ENCODE measurements at regions not wholly inside any gene's neighbourhood (a gene's known extent, or its start where the extent isn't known, plus 50 kb on each side); places are given as distances from the start of the nearest gene placed in this dataset.
"Not testable (repeated sequence)": the region's sequence is repeated elsewhere in the genome, so short reads cannot be mapped to it uniquely, and the experiment has no call there.

DNA sequence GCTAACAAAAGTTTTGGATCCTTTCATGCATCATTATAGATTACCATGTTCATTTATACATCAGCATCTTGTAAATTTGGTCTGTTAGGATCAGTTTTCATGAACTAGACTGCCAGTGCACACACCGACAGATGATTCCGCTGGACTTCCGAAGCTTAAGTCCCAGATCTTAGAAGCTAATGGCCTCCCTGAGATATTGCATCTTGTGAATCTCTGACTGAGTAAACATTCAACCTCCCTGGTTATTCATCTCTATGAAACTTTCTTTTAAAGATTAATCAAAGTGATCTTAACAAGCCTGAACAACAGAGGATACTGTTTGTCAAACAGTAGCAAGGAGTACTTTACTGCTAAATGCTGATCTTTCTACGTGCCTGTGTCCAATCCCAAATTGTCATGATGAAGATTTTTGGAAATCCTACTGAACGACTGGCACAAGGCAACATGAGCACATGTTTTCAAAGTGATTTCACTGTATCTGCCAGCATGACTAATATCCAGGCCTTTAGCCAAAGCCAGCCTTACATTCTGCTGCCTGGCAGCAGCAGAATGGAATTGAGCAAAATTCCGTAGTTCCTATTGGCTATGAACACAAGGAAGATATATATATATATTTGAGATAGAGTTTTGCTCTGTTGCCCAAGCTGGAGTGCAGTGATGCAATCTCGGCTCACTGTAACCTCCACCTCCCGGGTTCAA is 91.3 kb upstream of the ANK3 start:
- no peaks in the 10 kb centered on the region for H3K36me3 ChIP-seq (ENCODE audit: low read depth)
- ATAC-seq (no peak), DNase-seq (no peak)
- intact Hi-C loops (cut with DNase I, micrococcal nuclease): no loop called here
- H3K9me3 ChIP-seq: no peaks in the 10 kb centered on the region
- TF ChIP-seq CTCF (IDR thresholded peaks at IDR 0.05): no peak
- H3K4me1 ChIP-seq (ENCODE audit: low read depth): no peaks in the 10 kb centered on the region
- no peak overlapping the region for H3K4me3 ChIP-seq

DNA sequence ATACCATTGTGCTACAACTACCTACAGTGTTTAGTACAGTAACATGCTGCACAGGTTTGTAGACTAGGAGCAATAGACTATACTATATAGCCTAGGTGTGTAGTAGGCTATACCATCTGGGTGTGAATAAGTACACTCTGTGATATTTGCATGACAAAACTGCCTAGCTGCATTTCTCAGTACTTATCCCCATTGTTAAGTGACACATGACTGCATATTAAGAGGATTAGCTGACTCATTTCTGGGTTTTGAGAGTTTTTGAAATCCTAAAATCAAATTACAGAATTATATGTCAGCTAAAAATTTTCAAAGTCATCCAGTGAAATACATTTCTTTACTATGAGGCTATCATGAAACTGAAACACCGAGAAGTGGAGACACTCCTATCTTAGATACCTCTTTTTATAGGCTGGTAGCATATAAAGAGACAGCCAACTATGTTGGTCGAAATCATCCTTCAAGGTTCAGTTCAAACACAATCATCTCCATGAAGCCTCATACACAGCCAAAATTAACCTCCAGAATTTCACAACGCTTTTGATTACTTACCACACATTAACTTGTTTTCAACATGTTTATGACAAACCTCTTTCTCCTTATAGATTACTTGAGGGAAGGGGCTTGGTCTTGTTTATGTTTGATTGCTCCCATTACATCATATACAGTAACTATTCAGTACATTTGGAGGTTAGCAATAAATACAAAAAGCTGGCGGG is 89.8 kb upstream of the ANK3 start:
- H3K9me3 ChIP-seq: no peaks in the 10 kb centered on the region
- H3K36me3 ChIP-seq (ENCODE audit: low read depth): no peaks in the 10 kb centered on the region
- intact Hi-C loops (cut with DNase I, micrococcal nuclease): no loop called here
- H3K4me3 ChIP-seq: no peak overlapping the region
- no peak for DNase-seq
- ATAC-seq: no peak
- TF ChIP-seq CTCF (IDR thresholded peaks at IDR 0.05): no peak
- H3K4me1 ChIP-seq (ENCODE audit: low read depth): no peaks in the 10 kb centered on the region

DNA sequence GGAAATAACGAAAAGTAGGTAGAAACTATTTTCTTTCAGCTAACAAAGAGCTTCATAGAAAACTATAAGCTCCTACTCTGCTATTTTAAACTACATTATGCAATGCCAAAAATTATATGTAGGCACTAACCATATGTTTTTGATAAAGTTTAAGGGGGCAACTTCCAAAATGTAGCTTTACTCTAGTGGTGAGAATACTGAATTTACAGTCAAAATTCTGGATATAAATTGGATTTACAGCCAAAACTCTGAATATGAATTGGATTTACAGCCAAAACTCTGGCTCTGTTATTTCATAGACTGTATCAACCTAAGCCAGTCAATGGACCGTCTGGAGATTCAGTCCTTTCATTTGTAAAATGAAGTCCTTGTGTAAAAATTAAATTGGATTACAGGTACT is 86.8 kb upstream of the ANK3 start:
- Histone ChIP-seq H3K9me3 (no peaks in the 10 kb centered on the region), H3K36me3 (ENCODE audit: low read depth) (no peaks in the 10 kb centered on the region), H3K4me1 (ENCODE audit: low read depth) (no peaks in the 10 kb centered on the region), H3K4me3 (no peak overlapping the region)
- DNase-seq: no peak
- ATAC-seq: no peak
- TF ChIP-seq CTCF (IDR thresholded peaks at IDR 0.05): no peak
- intact Hi-C loops (cut with DNase I, micrococcal nuclease): no loop called here

DNA sequence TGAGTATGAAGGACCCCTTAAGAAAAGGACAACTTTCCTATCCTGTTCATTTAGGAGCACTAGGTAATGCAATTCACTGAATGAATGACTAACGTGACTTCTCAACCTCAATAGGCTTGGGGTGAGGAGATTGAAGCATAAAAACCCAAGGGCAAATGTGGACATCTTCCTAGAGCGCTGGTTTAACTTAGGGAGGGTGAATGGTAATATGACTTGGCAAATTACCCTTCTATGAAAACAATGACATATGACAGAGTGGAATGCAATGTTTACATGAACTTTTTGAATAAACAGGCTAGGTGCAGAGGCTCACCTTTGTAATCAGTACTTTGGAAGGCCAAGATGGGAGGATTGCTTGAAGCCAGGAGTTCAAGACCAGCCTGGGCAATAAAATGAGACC is 83.9 kb upstream of the ANK3 start:
- intact Hi-C loops (cut with DNase I, micrococcal nuclease): no loop called here
- no peak for TF ChIP-seq CTCF (IDR thresholded peaks at IDR 0.05)
- no peak overlapping the region for H3K4me3 ChIP-seq
- H3K4me1 ChIP-seq (ENCODE audit: low read depth): no peaks in the 10 kb centered on the region
- ATAC-seq (peak; percentile 34), DNase-seq (no peak)
- no peaks in the 10 kb centered on the region for H3K36me3 ChIP-seq (ENCODE audit: low read depth)
- H3K9me3 ChIP-seq: no peaks in the 10 kb centered on the region

GRCh38 chr10:60470091-60470490 is 80.4 kb upstream of the ANK3 start:
- no peak overlapping the region for H3K4me3 ChIP-seq
- no peaks in the 10 kb centered on the region for H3K4me1 ChIP-seq (ENCODE audit: low read depth)
- intact Hi-C loops (cut with DNase I, micrococcal nuclease): no loop called here
- TF ChIP-seq CTCF (IDR thresholded peaks at IDR 0.05): no peak
- DNase-seq: no peak
- H3K9me3 ChIP-seq: no peaks in the 10 kb centered on the region
- H3K36me3 ChIP-seq (ENCODE audit: low read depth): no peaks in the 10 kb centered on the region
- ATAC-seq: no peak

- ATAC-seq; H3K4me3 ChIP-seq; intact Hi-C loops (cut with DNase I, micrococcal nuclease); H3K36me3 ChIP-seq (ENCODE audit: low read depth); DNase-seq; H3K4me1 ChIP-seq (ENCODE audit: low read depth); H3K9me3 ChIP-seq: not testable (repeated sequence)
Measured at GRCh38 chr10:60469147-60469546, 79.5 kb upstream of the ANK3 start.

All from mucosa of descending colon (tissue), 3 donors.